ENCODE measurements at regions not wholly inside any gene's neighbourhood (a gene's known extent, or its start where the extent isn't known, plus 50 kb on each side); places are given as distances from the start of the nearest gene placed in this dataset.

- H3K27me3 ChIP-seq (ENCODE audit: insufficient read depth, low read depth, low read length), result no peaks in the 10 kb centered on the region
- no peaks in the 10 kb centered on the region for H4K20me1 ChIP-seq (ENCODE audit: insufficient read depth)
- TF ChIP-seq POLR2AphosphoS5 (IDR thresholded peaks at IDR 0.05) (no peak), EP300 (conservative IDR thresholded peaks at IDR 0.05; ENCODE audit: poor library complexity, severe bottlenecking) (no peak), CTCF (IDR thresholded peaks at IDR 0.05; ENCODE audit: poor library complexity, severe bottlenecking) (no peak), SMC3 (conservative IDR thresholded peaks at IDR 0.05; ENCODE audit: poor library complexity) (no peak), RAD21 (conservative IDR thresholded peaks at IDR 0.05) (no peak), MXI1 (conservative IDR thresholded peaks at IDR 0.05; ENCODE audit: poor library complexity, severe bottlenecking) (no peak), TAF1 (IDR thresholded peaks at IDR 0.05; ENCODE audit: low read depth) (no peak)
- no peak overlapping the region for H3K27ac ChIP-seq (ENCODE audit: low read length)
- H3K9me2 ChIP-seq (ENCODE audit: insufficient read depth, low read length), result no peaks in the 10 kb centered on the region
- no peaks in the 10 kb centered on the region for H3K36me3 ChIP-seq (ENCODE audit: insufficient read depth, low read length)
- no peak overlapping the region for H3K4me2 ChIP-seq (ENCODE audit: low read length)
- H3K4me3 ChIP-seq (ENCODE audit: low read length), result no peak overlapping the region
- no peak overlapping the region for H2AFZ ChIP-seq (ENCODE audit: low read depth, low read length)
- H3K9ac ChIP-seq (ENCODE audit: low read length), result no peak overlapping the region
- no peaks in the 10 kb centered on the region for H3K79me2 ChIP-seq (replicated peaks; ENCODE audit: insufficient read depth, low read length)
- no peaks in the 10 kb centered on the region for H3F3A ChIP-seq (ENCODE audit: insufficient read depth, low read length, poor library complexity, severe bottlenecking)
- H3K9me3 ChIP-seq (ENCODE audit: low read length), result no peaks in the 10 kb centered on the region
These were observed 98.9 kb upstream of the RMST start for GRCh38 chr12:97363693-97364092.

GRCh38 chr12:97368462-97369163 is 94.0 kb upstream of the RMST start:
- Histone ChIP-seq H3K27ac (ENCODE audit: low read length) (no peak overlapping the region), H3K27me3 (ENCODE audit: insufficient read depth, low read depth, low read length) (no peaks in the 10 kb centered on the region), H2AFZ (ENCODE audit: low read depth, low read length) (no peak overlapping the region), H4K20me1 (ENCODE audit: insufficient read depth) (no peaks in the 10 kb centered on the region), H3F3A (ENCODE audit: insufficient read depth, low read length, poor library complexity, severe bottlenecking) (no peaks in the 10 kb centered on the region), H3K4me3 (ENCODE audit: low read length) (no peak overlapping the region), H3K79me2 (replicated peaks; ENCODE audit: insufficient read depth, low read length) (no peaks in the 10 kb centered on the region), H3K4me2 (ENCODE audit: low read length) (no peak overlapping the region), H3K9me3 (ENCODE audit: low read length) (no peaks in the 10 kb centered on the region), H3K9ac (ENCODE audit: low read length) (no peak overlapping the region), H3K36me3 (ENCODE audit: insufficient read depth, low read length) (no peaks in the 10 kb centered on the region), H3K9me2 (ENCODE audit: insufficient read depth, low read length) (no peaks in the 10 kb centered on the region)
- no peak for TF ChIP-seq POLR2AphosphoS5 (IDR thresholded peaks at IDR 0.05)
- TF ChIP-seq EP300 (conservative IDR thresholded peaks at IDR 0.05; ENCODE audit: poor library complexity, severe bottlenecking), result no peak
- no peak for TF ChIP-seq MXI1 (conservative IDR thresholded peaks at IDR 0.05; ENCODE audit: poor library complexity, severe bottlenecking)

- Histone ChIP-seq H3K4me2 (ENCODE audit: low read length) (no peak overlapping the region), H3K27ac (ENCODE audit: low read length) (no peak overlapping the region), H2AFZ (ENCODE audit: low read depth, low read length) (no peak overlapping the region)
These were observed 87.3 kb upstream of the RMST start for GRCh38 chr12:97375310-97375709.

More at GRCh38 chr12:97375310-97375709, 87.3 kb upstream of the RMST start:
- Histone ChIP-seq H3K27me3 (ENCODE audit: insufficient read depth, low read depth, low read length) (no peaks in the 10 kb centered on the region), H3K9me2 (ENCODE audit: insufficient read depth, low read length) (no peaks in the 10 kb centered on the region), H4K20me1 (ENCODE audit: insufficient read depth) (no peaks in the 10 kb centered on the region), H3K79me2 (replicated peaks; ENCODE audit: insufficient read depth, low read length) (no peaks in the 10 kb centered on the region), H3F3A (ENCODE audit: insufficient read depth, low read length, poor library complexity, severe bottlenecking) (no peaks in the 10 kb centered on the region), H3K9ac (ENCODE audit: low read length) (no peak overlapping the region), H3K36me3 (ENCODE audit: insufficient read depth, low read length) (no peaks in the 10 kb centered on the region), H3K4me3 (ENCODE audit: low read length) (no peak overlapping the region), H3K9me3 (ENCODE audit: low read length) (no peaks in the 10 kb centered on the region)
- TF ChIP-seq EZH2 (IDR thresholded peaks at IDR 0.05; ENCODE audit: borderline replicate concordance, insufficient read depth, low read length, poor library complexity, severe bottlenecking) (no peak), EP300 (conservative IDR thresholded peaks at IDR 0.05; ENCODE audit: poor library complexity, severe bottlenecking) (no peak), TAF1 (IDR thresholded peaks at IDR 0.05; ENCODE audit: low read depth) (no peak), REST (IDR thresholded peaks at IDR 0.05; ENCODE audit: borderline replicate concordance) (no peak), CTCF (IDR thresholded peaks at IDR 0.05; ENCODE audit: poor library complexity, severe bottlenecking) (no peak), POLR2AphosphoS5 (IDR thresholded peaks at IDR 0.05) (no peak), RAD21 (conservative IDR thresholded peaks at IDR 0.05) (no peak), SMC3 (conservative IDR thresholded peaks at IDR 0.05; ENCODE audit: poor library complexity) (no peak), MXI1 (conservative IDR thresholded peaks at IDR 0.05; ENCODE audit: poor library complexity, severe bottlenecking) (no peak)

Data from neural cell (in vitro differentiated cells).